COLO829 (cell line): ENCODE measurements at regions not wholly inside any gene's neighbourhood (a gene's known extent, or its start where the extent isn't known, plus 50 kb on each side); places are given as distances from the start of the nearest gene placed in this dataset.
A peak's percentile ranks its signal among the peaks of the same experiment; 100 is the strongest.
"Not testable (repeated sequence)": the region's sequence is repeated elsewhere in the genome, so short reads cannot be mapped to it uniquely, and the experiment has no call there.

Experiments used
- DNase-seq: peaks from one replicate; pipeline ENCODE4 v3.0.0; 2012; ENCODE audit warnings: low spot score

- not testable (repeated sequence) for DNase-seq
Measured at GRCh38 chr2:146970981-146971380, 873.8 kb upstream of the ACVR2A start.

- DNase-seq = not testable (repeated sequence)
Measured at GRCh38 chr2:146969703-146970102, 875.1 kb upstream of the ACVR2A start.

DNA sequence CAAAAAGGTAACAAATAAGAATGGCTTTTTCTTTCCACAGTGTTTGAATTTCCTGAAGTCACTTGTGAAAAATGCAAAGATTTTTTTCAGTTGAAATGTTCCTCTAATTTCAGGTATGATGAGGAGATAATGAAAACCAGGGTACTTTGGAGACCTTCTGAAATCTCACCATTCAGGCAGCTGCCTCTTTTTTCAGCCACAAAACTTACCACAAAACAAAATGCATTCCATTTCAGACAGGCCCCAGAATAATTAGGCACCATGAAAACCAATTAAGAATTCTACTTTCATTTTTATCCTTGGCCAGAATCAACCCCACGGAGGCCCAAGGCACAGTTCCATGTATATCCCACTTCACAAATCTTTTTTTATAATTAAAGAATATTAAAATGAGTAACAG is 880.3 kb upstream of the ACVR2A start:
- DNase-seq = no peak

GRCh38 chr2:146954544-146954943 is 890.3 kb upstream of the ACVR2A start:
- DNase-seq = no peak

- no peak for DNase-seq
Measured at GRCh38 chr2:146952696-146953095, 892.1 kb upstream of the ACVR2A start.

- no peak for DNase-seq
Measured at GRCh38 chr2:146950911-146951310, 893.9 kb upstream of the ACVR2A start.

- no peak for DNase-seq
Measured at GRCh38 chr2:146950361-146950760, 894.5 kb upstream of the ACVR2A start.

DNA sequence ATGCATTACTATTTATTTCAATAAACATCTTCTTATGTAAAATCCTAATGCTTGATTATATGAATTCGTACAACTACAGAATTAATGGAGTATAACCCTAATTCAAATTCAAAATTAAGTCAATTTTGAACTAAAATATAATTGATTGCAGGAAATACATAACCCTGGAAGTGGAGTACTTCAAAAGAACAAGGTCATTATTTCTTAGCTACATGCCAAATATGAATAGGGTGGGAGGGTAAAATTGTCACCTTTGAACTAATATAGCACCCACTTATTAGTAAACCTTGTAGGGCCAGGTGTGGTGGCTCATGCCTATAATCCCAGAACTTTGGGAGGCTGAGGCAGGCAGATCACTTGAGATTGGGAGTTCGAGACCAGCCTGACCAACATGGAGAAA is 895.4 kb upstream of the ACVR2A start:
- no peak for DNase-seq

DNA sequence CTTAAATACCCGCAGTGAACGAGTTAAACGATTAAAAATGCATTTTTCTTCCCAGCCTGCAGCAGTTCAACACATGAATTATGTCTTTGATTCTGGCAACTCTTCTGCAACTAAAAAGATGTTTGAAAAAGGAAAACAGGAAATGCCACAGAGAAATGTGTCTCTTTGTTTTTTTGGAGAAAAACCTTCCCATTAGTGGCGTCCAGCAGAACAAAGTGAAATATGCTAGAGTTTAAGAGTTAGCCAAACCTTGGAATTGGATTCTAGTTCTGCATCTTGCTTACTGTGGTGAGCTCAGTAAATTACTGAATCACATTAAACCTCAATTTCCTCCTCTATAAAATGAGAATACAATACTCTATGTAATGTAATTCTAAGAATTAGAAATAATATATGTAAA is 900.2 kb upstream of the ACVR2A start:
- DNase-seq = no peak

- DNase-seq = no peak
Measured at GRCh38 chr2:146939991-146940685, 904.7 kb upstream of the ACVR2A start.

GRCh38 chr2:146934921-146935320 is 909.9 kb upstream of the ACVR2A start:
- no peak for DNase-seq

GRCh38 chr2:146931109-146931508 is 913.7 kb upstream of the ACVR2A start:
- DNase-seq = no peak

DNA sequence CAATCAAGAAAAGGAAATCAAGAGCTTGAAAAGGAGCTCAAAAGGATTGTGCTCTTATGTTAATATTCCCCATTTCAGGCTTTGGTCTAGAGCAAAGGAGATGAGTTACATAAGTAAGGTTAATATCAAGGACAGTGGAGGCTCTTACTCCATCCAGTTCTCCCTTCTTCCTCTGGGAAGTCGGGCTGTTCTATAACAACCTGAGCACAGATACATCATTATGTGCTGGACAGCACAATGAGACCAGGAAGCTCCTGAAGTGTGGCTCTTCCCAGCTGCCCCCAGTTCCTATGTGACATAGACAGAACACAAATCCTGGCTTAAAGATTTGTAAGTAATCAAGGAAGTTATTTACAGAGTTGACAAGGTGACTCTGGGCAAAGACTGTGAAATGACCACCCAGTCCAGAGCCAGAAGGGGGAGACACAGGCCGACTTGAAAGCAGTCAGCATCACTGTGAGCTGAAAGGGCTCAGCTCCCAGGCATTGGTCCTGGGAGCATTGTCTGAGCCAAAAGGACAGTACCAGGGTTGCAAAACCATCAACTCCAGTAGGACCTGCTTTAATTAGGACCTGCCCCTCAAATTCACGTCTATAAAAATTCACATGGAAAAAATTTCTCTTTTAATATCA is 917.6 kb upstream of the ACVR2A start:
- DNase-seq = peak; percentile 62

DNA sequence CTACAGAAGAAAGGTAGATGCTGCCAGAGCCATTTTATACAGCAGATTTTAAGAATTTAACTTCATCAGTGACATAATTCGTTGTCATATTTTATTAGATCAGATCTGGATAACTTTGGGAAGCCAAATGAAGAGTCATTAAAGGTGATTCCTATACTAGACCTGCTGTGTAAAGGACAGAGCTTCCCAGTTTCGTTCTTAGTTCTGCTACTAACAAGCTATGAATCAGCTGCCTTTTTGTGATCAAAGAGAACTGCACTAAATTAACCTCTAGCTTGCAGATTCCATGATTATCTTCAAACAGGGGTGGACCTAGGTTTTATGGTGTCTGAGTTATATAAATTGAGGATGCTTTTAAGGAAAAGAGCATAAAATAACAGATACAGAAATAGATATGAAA is 926.5 kb upstream of the ACVR2A start:
- DNase-seq = no peak

GRCh38 chr2:146917431-146918042 is 927.3 kb upstream of the ACVR2A start:
- no peak for DNase-seq

GRCh38 chr2:146916914-146917313 is 927.9 kb upstream of the ACVR2A start:
- DNase-seq = no peak

DNA sequence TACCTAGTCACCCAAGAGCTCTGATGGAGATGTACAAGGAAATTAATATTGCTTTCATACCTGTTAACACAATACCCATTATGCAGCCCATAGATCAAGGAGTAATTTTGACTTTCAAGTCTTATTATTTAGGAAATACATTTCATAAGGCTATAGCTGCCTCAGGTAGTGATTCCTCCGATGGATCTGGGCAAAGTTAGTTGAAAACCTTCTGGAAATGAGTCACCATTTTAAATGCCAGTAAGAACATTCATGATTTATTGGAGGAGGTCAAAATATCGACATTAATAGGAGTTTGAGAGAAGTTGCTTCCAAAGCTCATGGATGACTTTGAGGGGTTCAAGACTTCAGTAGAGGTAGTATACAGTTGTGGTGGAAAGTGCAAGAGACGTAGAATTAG is 931.4 kb upstream of the ACVR2A start:
- DNase-seq = no peak

GRCh38 chr2:146912536-146912935 is 932.3 kb upstream of the ACVR2A start:
- DNase-seq = no peak

DNA sequence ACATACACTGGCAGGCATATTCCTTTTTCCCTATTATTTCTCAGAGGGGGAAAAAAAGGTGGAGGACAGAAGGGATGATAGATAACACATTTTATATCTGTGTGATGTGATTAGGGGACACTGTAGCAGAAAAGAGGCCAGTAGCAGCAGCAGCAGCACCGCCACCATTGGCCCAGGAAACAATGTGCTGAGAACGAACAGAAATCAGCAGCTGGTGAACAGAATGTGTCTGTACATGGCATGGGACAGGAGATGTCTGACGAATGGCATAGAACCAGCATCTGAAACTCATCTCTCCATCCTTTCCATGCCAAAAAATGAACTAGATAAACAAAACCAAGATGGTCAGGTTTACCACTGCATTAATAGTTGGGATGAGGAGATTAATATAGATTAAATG is 936.1 kb upstream of the ACVR2A start:
- DNase-seq = no peak

GRCh38 chr2:146898083-146898482 is 946.7 kb upstream of the ACVR2A start:
- DNase-seq = no peak

DNA sequence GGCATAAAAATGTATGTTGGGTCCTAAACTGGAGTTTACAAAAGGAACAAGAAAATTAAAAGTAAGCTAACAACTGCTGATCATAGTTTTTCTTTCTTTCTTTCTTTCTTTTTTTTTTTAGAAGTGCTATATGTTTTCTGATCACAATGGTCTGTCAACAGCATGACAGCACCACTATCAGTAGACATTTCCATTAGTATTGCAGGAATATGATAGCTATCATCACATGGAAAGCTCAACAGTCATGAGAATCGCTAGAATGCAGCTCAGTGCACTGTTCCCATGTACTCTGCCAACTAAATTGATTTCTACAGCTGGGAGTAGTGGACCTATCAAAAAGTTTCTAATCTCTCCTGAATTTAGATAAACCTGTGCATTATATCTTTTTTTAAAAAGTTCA is 950.3 kb upstream of the ACVR2A start:
- no peak for DNase-seq

- DNase-seq = no peak
Measured at GRCh38 chr2:146893500-146894041, 951.3 kb upstream of the ACVR2A start.

DNA sequence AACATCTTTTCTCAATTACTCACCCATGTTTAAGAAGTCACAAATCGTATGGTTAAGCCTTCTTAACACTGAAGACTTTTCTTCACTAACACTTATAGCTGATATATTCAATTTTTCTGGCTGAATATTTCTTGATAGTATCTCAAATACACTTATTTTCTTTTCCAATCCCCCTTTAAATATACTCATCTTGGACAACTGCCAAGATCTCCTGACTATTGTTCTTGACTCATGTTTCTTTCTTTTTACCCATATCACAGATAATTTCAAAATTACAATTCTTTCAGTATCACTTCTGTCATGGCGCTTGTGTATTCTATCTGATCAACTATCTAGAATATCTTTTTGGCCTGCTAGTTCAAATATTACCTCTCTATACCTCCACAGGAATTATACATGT is 954.3 kb upstream of the ACVR2A start:
- no peak for DNase-seq
